Suppressor macrophage treated with lipopolysaccharide for 4 hours (primary cell): ENCODE measurements at regions not wholly inside any gene's neighbourhood (a gene's known extent, or its start where the extent isn't known, plus 50 kb on each side); places are given as distances from the start of the nearest gene placed in this dataset.

Experiments used
- DNase-seq: peaks from one replicate; pipeline ENCODE4 v3.0.0-alpha.2; 2020

DNA sequence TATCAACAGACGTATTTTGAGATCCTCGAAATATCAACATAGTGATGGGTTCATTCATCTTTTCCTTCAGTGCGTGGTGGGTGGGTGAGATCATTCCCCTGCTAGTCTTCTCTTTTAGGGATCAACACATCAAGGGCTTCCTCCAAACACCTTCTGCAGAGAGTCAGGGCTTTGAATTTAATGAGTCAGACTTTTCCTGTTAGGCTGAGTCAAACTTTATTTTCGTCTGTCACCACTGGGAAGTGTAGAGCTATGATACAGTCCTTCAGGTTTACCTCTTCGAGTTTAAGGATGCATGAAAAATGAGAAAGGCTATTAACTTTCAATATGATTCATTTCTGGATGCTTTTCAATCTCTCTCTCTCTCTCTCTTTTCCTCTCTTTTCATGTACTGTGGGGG lies 189.1 kb downstream of the BMP2 start:
- peak; percentile 18 for DNase-seq

- DNase-seq = peak; percentile 1
Observed at GRCh38 chr20:6959900-6960312, 192.4 kb downstream of the BMP2 start.

- DNase-seq = no peak
Observed at GRCh38 chr20:6966721-6967120, 199.2 kb downstream of the BMP2 start.

DNA sequence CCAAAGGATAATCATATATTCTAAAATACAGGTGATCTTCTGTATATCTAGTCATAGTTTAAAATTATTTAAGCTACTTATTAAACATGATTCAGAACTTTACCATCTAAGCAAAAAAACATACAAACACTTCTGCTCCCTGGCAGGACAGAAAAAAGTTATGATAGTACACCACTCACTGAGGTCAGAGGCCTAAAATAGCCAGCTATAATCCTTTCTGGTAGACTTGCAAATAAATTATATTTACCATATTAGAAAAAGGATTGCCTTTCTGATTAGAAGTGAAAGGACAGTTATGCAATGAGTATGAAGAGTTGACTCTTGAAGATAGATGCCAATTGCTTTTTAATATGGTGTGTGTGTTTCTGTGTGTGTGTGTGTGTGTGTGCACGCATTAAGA lies 207.4 kb downstream of the BMP2 start:
- no peak for DNase-seq

- no peak for DNase-seq
Observed at GRCh38 chr20:6975311-6975710, 207.8 kb downstream of the BMP2 start.

DNA sequence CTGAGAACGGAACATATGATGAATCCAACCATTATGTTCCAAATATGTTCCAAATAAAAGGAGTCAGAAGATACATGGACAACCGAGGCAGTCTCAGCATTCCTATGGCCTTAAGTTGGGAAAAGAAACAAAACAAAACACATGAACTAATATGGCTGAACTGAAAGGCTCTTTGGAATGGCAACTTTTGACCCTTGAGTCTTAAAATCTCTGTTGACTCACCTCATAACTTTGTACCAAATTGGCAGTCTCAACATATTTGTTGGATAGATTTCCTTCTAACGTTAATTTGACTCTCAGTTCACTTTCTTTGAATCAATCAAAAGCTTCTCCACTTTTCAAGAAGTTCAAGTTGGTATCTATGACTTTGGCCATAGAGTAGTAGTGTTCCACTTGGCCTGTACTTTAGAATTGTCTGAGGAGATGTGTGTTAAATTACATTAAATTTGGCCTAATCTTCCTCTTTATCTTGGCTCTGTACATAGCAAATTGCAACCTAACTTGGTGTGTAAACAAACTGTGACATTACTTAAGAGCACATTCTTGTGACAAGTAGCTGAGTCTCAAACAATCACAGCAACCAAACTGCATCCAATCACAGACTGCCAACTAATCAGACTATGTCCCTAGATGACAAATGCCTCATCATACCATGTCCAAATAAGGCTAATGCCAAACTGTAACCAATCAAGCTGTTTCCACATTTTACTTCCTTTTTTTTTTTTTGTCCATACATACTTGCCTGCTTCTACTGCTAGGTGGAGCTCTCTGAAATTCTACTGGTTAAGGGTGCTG lies 208.8 kb downstream of the BMP2 start:
- DNase-seq = peak; percentile 9

DNA sequence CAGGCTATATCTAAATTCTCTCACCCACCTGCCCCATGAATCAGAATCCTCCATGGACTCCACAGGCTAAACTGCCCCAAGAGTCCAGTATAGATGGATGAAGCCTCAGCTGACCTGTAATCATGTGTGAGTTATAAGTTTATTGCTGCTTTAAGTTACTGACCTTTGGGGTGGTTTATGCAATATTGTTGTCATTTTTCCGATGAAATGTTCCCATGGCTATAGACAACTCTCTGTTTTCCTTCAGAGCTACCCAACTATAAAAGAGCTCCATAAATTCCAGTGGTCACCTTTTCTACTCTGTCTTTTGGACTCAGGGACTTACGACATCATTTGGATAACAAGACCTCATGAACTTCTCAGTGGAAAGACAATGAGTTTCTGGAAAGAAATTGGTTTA lies 212.1 kb downstream of the BMP2 start:
- DNase-seq = no peak

DNA sequence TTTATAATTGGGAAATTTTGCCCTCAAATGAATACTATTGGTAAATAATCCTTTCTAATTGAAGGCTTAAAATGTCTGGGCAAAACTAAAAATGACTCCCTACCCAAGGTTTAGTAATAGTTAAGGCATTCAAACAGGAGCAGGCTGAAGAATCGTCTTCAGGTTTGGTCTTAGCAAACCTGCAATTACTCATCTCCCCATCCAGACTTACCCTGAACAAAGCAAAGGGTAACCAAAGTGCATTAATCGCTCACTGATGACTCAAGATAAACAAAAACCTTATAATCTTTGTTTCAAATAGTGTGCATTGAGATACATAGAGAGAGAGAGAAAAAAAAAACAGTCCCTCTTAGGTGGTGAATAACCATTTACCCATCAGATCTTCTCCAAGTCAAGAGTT lies 225.5 kb downstream of the BMP2 start:
- no peak for DNase-seq

DNA sequence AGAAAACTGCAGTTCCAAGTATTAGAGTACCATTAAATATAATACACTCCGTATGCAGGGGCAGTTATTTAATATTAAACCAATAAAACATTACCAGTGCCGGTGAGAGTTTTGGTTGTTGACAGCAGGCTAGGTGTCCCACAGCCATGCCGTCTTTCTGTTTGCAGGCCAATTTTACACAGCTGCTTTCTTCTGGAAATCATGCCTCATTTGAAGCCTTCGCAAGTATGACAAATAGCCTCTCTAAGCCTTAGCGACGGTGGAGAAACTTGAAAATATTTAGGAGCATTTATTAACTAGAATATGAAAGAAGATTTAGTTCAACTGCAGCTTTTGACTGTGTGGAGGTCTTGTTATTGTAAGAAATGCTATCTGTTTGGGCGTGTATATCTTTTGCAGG lies 226.0 kb downstream of the BMP2 start:
- DNase-seq = no peak

DNA sequence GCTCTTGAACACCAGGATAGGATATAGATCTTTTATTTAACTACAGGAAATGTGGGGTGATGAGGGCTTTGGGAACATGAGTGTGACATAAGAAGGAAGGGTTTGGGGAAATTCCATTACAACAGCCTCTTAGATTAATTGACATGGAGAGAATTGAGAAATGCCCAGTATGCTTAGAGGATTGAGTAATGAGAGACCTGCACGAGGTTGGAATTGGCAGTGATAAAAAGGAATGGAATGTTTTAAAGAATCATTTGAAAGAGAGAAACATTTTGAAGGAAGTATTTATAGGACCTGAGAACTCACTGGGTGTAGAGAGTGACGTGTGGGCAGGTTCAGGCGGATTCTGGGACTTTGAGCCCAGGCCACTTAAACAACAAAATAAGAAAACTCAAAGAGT lies 227.0 kb downstream of the BMP2 start:
- no peak for DNase-seq

GRCh38 chr20:6998909-6999308 lies 231.4 kb downstream of the BMP2 start:
- no peak for DNase-seq

DNA sequence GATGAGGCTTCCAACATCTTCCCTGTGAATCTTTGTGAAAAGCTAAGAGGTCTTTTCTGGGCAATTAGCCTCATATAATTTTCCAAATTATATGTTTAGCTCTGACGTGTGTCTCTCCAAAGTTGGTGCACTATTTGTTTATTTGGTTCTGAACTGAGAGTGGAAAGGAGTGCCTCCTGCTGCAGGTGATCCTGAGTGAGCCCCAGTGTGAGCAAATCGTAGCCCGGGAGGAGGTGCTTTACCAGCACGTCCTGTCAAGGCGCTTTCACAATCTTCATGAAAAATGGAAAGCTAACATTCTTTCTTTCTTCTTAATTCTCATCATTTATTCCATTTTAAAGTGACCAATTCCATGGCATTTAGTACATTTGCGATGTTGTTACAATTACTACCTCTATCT lies 231.9 kb downstream of the BMP2 start:
- no peak for DNase-seq

- DNase-seq = no peak
Observed at GRCh38 chr20:7003598-7003997, 236.1 kb downstream of the BMP2 start.

DNA sequence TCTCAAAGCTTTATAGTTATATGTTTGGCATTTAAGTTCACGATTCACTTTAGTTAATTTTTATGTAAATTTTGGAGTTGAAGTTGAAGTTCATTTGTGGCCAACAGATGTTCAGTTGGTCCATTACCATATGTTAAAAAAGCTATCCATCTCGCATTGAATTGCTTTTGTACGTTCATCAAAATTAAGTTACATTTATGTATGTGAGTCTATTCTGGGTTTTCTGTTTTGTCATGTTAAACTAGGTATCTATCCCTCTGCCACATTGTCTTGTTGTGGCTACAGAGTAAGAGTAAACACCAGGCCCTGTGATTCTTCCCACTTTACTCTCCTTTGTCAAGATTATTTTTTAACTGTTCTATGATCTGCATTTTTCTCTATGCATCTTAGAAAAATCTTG lies 237.3 kb downstream of the BMP2 start:
- DNase-seq = no peak

DNA sequence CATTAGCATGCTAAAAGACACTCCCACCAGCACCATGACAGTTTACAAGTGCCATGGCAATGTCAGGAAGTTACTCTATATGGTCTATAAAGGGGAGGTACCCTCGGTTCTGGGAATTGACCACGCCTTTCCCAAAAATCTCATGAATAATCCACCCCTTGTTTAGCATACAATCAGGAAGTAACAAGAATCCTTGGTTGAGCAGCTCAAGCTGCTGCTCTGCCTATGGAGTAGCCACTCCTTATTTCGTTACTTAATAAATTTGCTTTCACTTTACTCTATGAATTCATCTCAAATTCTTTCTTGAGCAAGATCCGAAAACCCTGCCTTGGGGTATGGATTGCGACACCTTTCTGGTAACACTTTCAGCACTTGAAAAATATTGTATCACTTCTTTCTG lies 243.0 kb downstream of the BMP2 start:
- DNase-seq = peak; percentile 52

DNA sequence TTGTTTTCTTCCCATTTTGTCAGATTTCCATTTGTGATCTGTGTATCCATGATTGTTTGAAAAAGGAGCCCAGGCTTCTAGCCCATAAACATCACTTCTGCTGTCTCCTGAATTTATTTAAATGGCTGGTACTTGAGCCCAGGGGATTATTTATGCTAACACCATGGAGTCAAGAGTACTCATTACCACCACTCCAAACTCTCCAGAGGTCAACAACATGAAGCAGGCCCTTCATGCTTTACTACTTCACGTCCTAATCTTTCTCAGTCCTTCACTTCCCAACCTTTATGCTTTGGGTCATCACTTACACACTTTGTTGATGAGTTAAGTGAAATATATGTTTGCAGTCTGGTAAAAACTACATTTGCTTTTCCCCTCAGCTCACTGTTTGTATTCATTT lies 247.8 kb downstream of the BMP2 start:
- no peak for DNase-seq

GRCh38 chr20:7022597-7022996 lies 255.1 kb downstream of the BMP2 start:
- DNase-seq = no peak

DNA sequence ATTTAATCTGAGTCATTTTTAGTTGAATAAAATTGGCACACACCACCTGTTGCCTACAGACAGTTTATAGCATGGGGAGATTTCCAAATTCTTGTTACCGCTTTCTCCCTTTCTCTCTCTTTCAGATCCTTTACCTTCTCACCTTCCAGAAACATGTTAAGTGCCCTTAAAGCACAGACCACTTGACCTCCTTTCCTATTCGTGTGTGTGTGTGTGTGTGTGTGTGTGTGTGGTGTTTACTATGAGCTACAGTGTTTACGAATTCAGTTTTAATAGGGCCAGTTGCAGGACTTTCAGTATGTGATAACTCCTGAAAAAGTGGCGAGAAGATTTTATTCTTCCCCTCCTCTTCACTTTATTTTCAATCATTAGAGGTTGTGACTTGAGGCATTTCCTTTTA lies 258.1 kb downstream of the BMP2 start:
- DNase-seq = no peak

- DNase-seq = no peak
Observed at GRCh38 chr20:7029019-7029418, 261.5 kb downstream of the BMP2 start.

GRCh38 chr20:7031222-7031621 lies 263.7 kb downstream of the BMP2 start:
- DNase-seq = no peak

- no peak for DNase-seq
Observed at GRCh38 chr20:7038029-7038428, 270.5 kb downstream of the BMP2 start.

GRCh38 chr20:7057611-7058010 lies 290.1 kb downstream of the BMP2 start:
- no peak for DNase-seq

GRCh38 chr20:7078804-7079203 lies 311.3 kb downstream of the BMP2 start:
- DNase-seq = no peak

- no peak for DNase-seq
Observed at GRCh38 chr20:7080472-7080871, 313.0 kb downstream of the BMP2 start.

DNA sequence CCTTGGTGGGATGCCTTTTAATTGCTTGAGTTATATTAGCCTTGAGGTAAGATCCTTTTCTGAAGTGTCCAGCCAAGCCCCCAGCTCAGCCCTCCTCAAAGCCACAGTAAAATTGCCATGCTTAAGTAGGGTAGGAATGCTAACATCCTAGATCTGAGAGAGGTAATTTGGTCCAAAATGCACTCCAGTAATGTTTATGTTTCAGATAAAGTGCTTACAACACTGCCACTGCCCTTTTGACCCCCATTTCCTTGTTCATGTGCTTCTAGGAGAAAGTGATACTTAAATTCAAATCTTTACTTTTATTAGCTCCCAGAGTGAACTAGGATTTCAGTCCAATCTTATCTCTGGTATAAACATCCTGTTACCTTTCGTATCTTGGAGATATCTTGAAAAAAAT lies 318.0 kb downstream of the BMP2 start:
- DNase-seq = no peak
